Caco-2 (cell line): ENCODE measurements at regions not wholly inside any gene's neighbourhood (a gene's known extent, or its start where the extent isn't known, plus 50 kb on each side); places are given as distances from the start of the nearest gene placed in this dataset.

Experiments
- BruUV-seq: library from RNA; stranded (reverse); fragments of 400-500 nt; replicated peaks from 2 replicates; lab custom pipeline; 2021; lab: Mats Ljungman, UMichigan
- CTCF ChIA-PET: fragments of 300-600 bp; sonication (Branson Sonifier 250); formaldehyde crosslinking; loops from one replicate; lab custom pipeline; 2022; ENCODE audit warnings: antibody characterized with exemption; lab: Charles Lee
- POLR2A ChIA-PET: fragments of 300-600 bp; sonication (Branson Sonifier 250); formaldehyde crosslinking; loops from one replicate; lab custom pipeline; 2022; ENCODE audit warnings: antibody characterized with exemption; lab: Charles Lee
- DNase-seq, 2 experiments: peaks; one replicate each; pipeline versions ENCODE4 v3.0.0 to v3.0.0-alpha.2; 2020 to 2022
- H3K27me3 ChIP-seq: replicated peaks from 2 replicates; pipeline ENCODE4 v1.6.0; 2011; ENCODE audit warnings: low read length; ENCODE audit not compliant: control insufficient read depth, insufficient read depth
- H3K36me3 ChIP-seq: 2 replicates; pipeline ENCODE4 v1.5.1; 2011; ENCODE audit warnings: low read length; ENCODE audit not compliant: control insufficient read depth, insufficient read depth
- H3K4me1 ChIP-seq: fragments of 250-450 bp; sonication (Bioruptor Pico); 2 replicates; pipeline ENCODE4 v1.5.1; 2020; ENCODE audit warnings: mild to moderate bottlenecking
- H3K4me3 ChIP-seq: 2 replicates; pipeline ENCODE4 v1.5.1; 2011; ENCODE audit warnings: low read depth, mild to moderate bottlenecking, control low read depth, low read length
- H3K9me3 ChIP-seq: fragments of 250-450 bp; sonication (Bioruptor Pico); 2 replicates; pipeline ENCODE4 v1.5.1; 2020; ENCODE audit warnings: mild to moderate bottlenecking, moderate library complexity
- H3K27ac Mint-ChIP-seq: one replicate; pipeline ENCODE4 v1.8.0; 2022; ENCODE audit warnings: mixed read lengths; ENCODE audit not compliant: unreplicated experiment
- H3K27me3 Mint-ChIP-seq: one replicate; pipeline ENCODE4 v1.8.0; 2022; ENCODE audit warnings: mixed read lengths; ENCODE audit not compliant: insufficient read depth, unreplicated experiment
- H3K36me3 Mint-ChIP-seq: one replicate; pipeline ENCODE4 v1.8.0; 2022; ENCODE audit warnings: mild to moderate bottlenecking, mixed read lengths; ENCODE audit not compliant: insufficient read depth, unreplicated experiment
- H3K4me1 Mint-ChIP-seq: one replicate; pipeline ENCODE4 v1.8.0; 2022; ENCODE audit warnings: low read depth, mixed read lengths; ENCODE audit not compliant: unreplicated experiment
- H3K4me3 Mint-ChIP-seq: one replicate; pipeline ENCODE4 v1.8.0; 2022; ENCODE audit warnings: mild to moderate bottlenecking, moderate library complexity, mixed read lengths; ENCODE audit not compliant: unreplicated experiment
- H3K9me3 Mint-ChIP-seq: one replicate; pipeline ENCODE4 v1.8.0; 2022; ENCODE audit warnings: mixed read lengths; ENCODE audit not compliant: unreplicated experiment
- CTCF ChIP-seq, 2 experiments: fragments of 200-600 bp in 1 of 2; IDR thresholded peaks; 1 replicate in 1 of 2; 2 replicates in 1 of 2; pipeline versions ENCODE4 v1.5.1 to v1.8.0; 2011 to 2022; ENCODE audit warnings: antibody characterized with exemption in 1 of 2, control low read depth in 1 of 2, inconsistent platforms in 1 of 2, low read depth in 1 of 2, low read length in 1 of 2, mild to moderate bottlenecking in 1 of 2, moderate library complexity in 1 of 2; ENCODE audit not compliant: insufficient read depth in 1 of 2, severe bottlenecking in 1 of 2, unreplicated experiment in 1 of 2
- intact Hi-C: fragments of 100-400 bp; cut with micrococcal nuclease; formaldehyde crosslinking; loops from one replicate; pipeline ENCODE4 v1.10.0; 2022; ENCODE audit not compliant: unreplicated experiment

DNA sequence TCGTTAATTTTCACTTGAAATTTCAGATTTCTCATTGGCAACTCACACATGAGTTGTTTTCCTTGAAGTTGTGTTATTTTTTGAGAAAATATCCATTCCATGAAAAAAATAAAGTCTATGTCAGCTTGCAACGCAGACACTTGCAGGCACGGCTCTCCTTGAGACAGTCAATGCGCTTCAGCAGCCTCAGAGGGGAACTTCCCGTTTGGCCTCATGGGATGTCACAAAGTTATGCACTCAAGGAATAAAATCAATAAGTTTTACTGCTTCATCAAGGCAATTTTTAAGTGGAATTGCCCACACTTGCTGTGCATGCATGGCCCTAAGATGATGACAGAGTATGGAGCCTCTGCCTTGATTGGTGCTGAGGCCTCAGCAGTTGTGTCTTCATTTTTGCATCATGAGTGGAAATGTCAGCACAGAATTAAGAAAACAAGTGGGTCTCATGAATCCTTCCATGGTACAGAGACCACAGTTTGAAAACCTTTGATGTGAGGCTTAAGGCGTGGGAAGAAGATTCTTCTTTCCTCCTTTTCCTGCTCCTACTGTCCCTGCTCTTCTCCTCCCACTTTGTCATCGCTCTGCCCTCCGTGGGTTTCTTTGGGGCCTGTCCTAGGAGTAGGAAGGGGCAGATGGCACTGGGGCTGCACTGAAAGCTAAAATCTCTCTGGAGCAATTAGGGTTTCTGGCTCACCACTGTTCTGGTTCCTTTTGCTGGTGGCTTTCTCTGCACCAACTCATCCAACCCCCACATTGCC, 509.0 kb upstream of the B3GAT1 start:
- DNase-seq: no peak
- H3K27me3 Mint-ChIP-seq: peaks cover 6% of the 10 kb centered on the region
- peaks cover 24% of the 10 kb centered on the region for H3K9me3 Mint-ChIP-seq
- Histone ChIP-seq H3K9me3 (peaks cover 34% of the 10 kb centered on the region), H3K4me1 (peaks cover 10% of the 10 kb centered on the region), H3K36me3 (no peaks in the 10 kb centered on the region), H3K4me3 (no peak overlapping the region), H3K27me3 (no peaks in the 10 kb centered on the region)
- no peak for TF ChIP-seq CTCF (IDR thresholded peaks at IDR 0.05; ENCODE audit: insufficient read depth in 1 of 2, low read depth in 1 of 2, low read length in 1 of 2, severe bottlenecking in 1 of 2, unreplicated experiment in 1 of 2)
- H3K4me1 Mint-ChIP-seq: peaks cover 7% of the 10 kb centered on the region
- BruUV-seq: no TSS peak
- no peak overlapping the region for H3K4me3 Mint-ChIP-seq
- CTCF ChIA-PET: interaction anchor here (0.6 kb wide), 1 partner anchor 62 kb away, joined by 3 read pairs; no protein-coding TSS in a partner anchor
- no peak overlapping the region for H3K27ac Mint-ChIP-seq
- intact Hi-C loops: no loop called here
- POLR2A ChIA-PET: no interaction called here
- H3K36me3 Mint-ChIP-seq: no peaks in the 10 kb centered on the region

GRCh38 chr11:134916421-134917213, 504.6 kb upstream of the B3GAT1 start:
- Histone ChIP-seq H3K27me3 (no peaks in the 10 kb centered on the region), H3K9me3 (peaks cover 7% of the 10 kb centered on the region; the same call in 1 of the 2 replicates), H3K4me1 (no peaks in the 10 kb centered on the region), H3K4me3 (no peak overlapping the region), H3K36me3 (no peaks in the 10 kb centered on the region)
- TF ChIP-seq CTCF (IDR thresholded peaks at IDR 0.05; ENCODE audit: insufficient read depth in 1 of 2, low read depth in 1 of 2, low read length in 1 of 2, severe bottlenecking in 1 of 2, unreplicated experiment in 1 of 2): no peak
- H3K36me3 Mint-ChIP-seq: no peaks in the 10 kb centered on the region
- no peak overlapping the region for H3K4me3 Mint-ChIP-seq
- BruUV-seq: no TSS peak
- intact Hi-C loops: no loop called here
- ChIA-PET POLR2A (no interaction called here), CTCF (no interaction called here)
- no peak for DNase-seq
- peaks cover 10% of the 10 kb centered on the region for H3K27me3 Mint-ChIP-seq
- H3K27ac Mint-ChIP-seq: no peak overlapping the region
- no peaks in the 10 kb centered on the region for H3K9me3 Mint-ChIP-seq
- no peaks in the 10 kb centered on the region for H3K4me1 Mint-ChIP-seq

DNA sequence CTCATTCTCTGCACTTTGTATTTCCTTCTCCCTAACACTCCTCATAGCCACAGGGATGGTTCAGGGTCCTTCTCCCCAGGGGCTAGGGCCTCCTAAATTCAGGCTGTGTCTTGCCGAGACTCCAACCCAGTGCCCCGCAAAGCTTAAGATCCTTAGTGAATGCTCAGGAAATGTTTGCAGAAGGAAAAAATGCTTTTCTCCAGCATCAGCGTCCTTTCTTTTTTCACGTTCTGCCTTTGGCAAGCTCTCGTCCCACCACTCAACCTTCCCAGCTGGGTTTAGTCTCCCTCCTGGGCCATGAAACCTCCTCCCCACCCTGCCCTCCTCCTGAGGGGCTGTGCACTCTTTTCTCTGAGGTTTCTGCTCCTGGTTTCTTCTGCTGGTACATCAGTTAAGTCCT, 503.8 kb upstream of the B3GAT1 start:
- H3K9me3 Mint-ChIP-seq: no peaks in the 10 kb centered on the region
- ChIA-PET CTCF (no interaction called here), POLR2A (no interaction called here)
- Histone ChIP-seq H3K36me3 (no peaks in the 10 kb centered on the region), H3K9me3 (peaks cover 7% of the 10 kb centered on the region; the same call in 1 of the 2 replicates), H3K4me3 (no peak overlapping the region), H3K27me3 (no peaks in the 10 kb centered on the region), H3K4me1 (no peaks in the 10 kb centered on the region)
- BruUV-seq: no TSS peak
- H3K36me3 Mint-ChIP-seq: no peaks in the 10 kb centered on the region
- H3K27me3 Mint-ChIP-seq: peaks cover 10% of the 10 kb centered on the region
- no peak for TF ChIP-seq CTCF (IDR thresholded peaks at IDR 0.05; ENCODE audit: insufficient read depth in 1 of 2, low read depth in 1 of 2, low read length in 1 of 2, severe bottlenecking in 1 of 2, unreplicated experiment in 1 of 2)
- no peak overlapping the region for H3K4me3 Mint-ChIP-seq
- H3K4me1 Mint-ChIP-seq: no peaks in the 10 kb centered on the region
- H3K27ac Mint-ChIP-seq: no peak overlapping the region
- intact Hi-C loops: no loop called here
- no peak for DNase-seq
